A673 (cell line): ENCODE measurements at regions not wholly inside any gene's neighbourhood (a gene's known extent, or its start where the extent isn't known, plus 50 kb on each side); places are given as distances from the start of the nearest gene placed in this dataset.

ENCODE experiments used
- BruUV-seq: library from RNA; stranded (reverse); fragments of 400-500 nt; replicated peaks from 2 replicates; lab custom pipeline; 2021; lab: Mats Ljungman, UMichigan
- CTCF ChIA-PET: fragments of 300-600 bp; sonication (Branson Sonifier 250); formaldehyde crosslinking; loops from one replicate; lab custom pipeline; 2022; ENCODE audit warnings: antibody characterized with exemption; lab: Charles Lee
- POLR2A ChIA-PET: fragments of 300-600 bp; sonication (Branson Sonifier 250); formaldehyde crosslinking; loops from one replicate; lab custom pipeline; 2022; ENCODE audit warnings: antibody characterized with exemption; ENCODE audit not compliant: low non-redundant PET; lab: Charles Lee
- DNase-seq: peaks from one replicate; pipeline ENCODE4 v3.0.0-alpha.2; 2015; ENCODE audit warnings: low spot score
- H3K27ac ChIP-seq: fragments of 200-600 bp; sonication (generic); 2 replicates; pipeline ENCODE4 v1.5.1; 2016; ENCODE audit warnings: mixed run types, low read depth, mild to moderate bottlenecking, mixed read lengths, antibody characterized with exemption, low read length; ENCODE audit not compliant: poor library complexity, severe bottlenecking
- H3K27me3 ChIP-seq: fragments of 200-600 bp; sonication (generic); replicated peaks from 2 replicates; pipeline ENCODE4 v1.6.1; 2017; ENCODE audit warnings: mixed run types, low read depth, mild to moderate bottlenecking, mixed read lengths, antibody characterized with exemption, low read length; ENCODE audit not compliant: insufficient read depth, poor library complexity
- H3K36me3 ChIP-seq: fragments of 200-600 bp; sonication (generic); 2 replicates; pipeline ENCODE4 v1.6.1; 2016; ENCODE audit warnings: mixed run types, mild to moderate bottlenecking, mixed read lengths, antibody characterized with exemption, low read length; ENCODE audit not compliant: insufficient read depth, poor library complexity, severe bottlenecking
- H3K4me1 ChIP-seq: fragments of 200-600 bp; sonication (generic); 2 replicates; pipeline ENCODE4 v1.6.1; 2017; ENCODE audit warnings: mixed run types, mild to moderate bottlenecking, mixed read lengths, antibody characterized with exemption, low read length; ENCODE audit not compliant: insufficient read depth, poor library complexity, severe bottlenecking
- H3K4me3 ChIP-seq: fragments of 200-600 bp; sonication (generic); 2 replicates; pipeline ENCODE4 v1.5.1; 2016; ENCODE audit warnings: low read depth, mixed run types, mild to moderate bottlenecking, mixed read lengths, low read length; ENCODE audit not compliant: poor library complexity, severe bottlenecking
- H3K9me3 ChIP-seq: fragments of 200-600 bp; sonication (generic); 2 replicates; pipeline ENCODE4 v1.6.1; 2016; ENCODE audit warnings: mixed run types, low read depth, mild to moderate bottlenecking, mixed read lengths, antibody characterized with exemption, low read length; ENCODE audit not compliant: poor library complexity, severe bottlenecking
- CTCF ChIP-seq: fragments of 300-800, 200-600 bp; sonication (generic); conservative IDR thresholded peaks from 2 replicates; pipeline ENCODE4 v1.5.1; 2017; ENCODE audit warnings: low read depth, mild to moderate bottlenecking, antibody characterized with exemption, low read length, moderate library complexity, mixed read lengths
- EZH2 ChIP-seq: fragments of 200-600 bp; sonication (generic); IDR thresholded peaks from 2 replicates; pipeline ENCODE4 v1.6.1; 2017; ENCODE audit warnings: borderline replicate concordance, low read depth, mild to moderate bottlenecking, mixed read lengths, antibody characterized with exemption, low read length; ENCODE audit not compliant: poor library complexity, severe bottlenecking
- intact Hi-C: fragments of 100-400 bp; cut with micrococcal nuclease; formaldehyde crosslinking; loops from one replicate; pipeline ENCODE4 v1.10.0; 2022; ENCODE audit not compliant: unreplicated experiment

- no peak for DNase-seq
- H3K27ac ChIP-seq, result no peak overlapping the region
- peaks cover 10% of the 10 kb centered on the region for H3K27me3 ChIP-seq
- POLR2A ChIA-PET, result no interaction called here
- CTCF ChIA-PET, result no interaction called here
- intact Hi-C loops, result no loop called here
- no peaks in the 10 kb centered on the region for H3K4me1 ChIP-seq
- no peak for TF ChIP-seq CTCF
- no peak for TF ChIP-seq EZH2
- H3K9me3 ChIP-seq, result no peaks in the 10 kb centered on the region
- H3K36me3 ChIP-seq, result no peaks in the 10 kb centered on the region
- no peak overlapping the region for H3K4me3 ChIP-seq
- BruUV-seq, result no TSS peak
Measured at GRCh38 chr9:626596-626995, 214.9 kb upstream of the DMRT1 start.

- no TSS peak for BruUV-seq
- H3K4me3 ChIP-seq, result no peak overlapping the region
- TF ChIP-seq EZH2 (no peak), CTCF (no peak)
- ChIA-PET CTCF (no interaction called here), POLR2A (no interaction called here)
- no peak for DNase-seq
- H3K27me3 ChIP-seq, result peaks cover 4% of the 10 kb centered on the region
- H3K36me3 ChIP-seq, result no peaks in the 10 kb centered on the region
- H3K27ac ChIP-seq, result no peak overlapping the region
- no peaks in the 10 kb centered on the region for H3K4me1 ChIP-seq
- intact Hi-C loops, result no loop called here
- H3K9me3 ChIP-seq, result no peaks in the 10 kb centered on the region
Measured at GRCh38 chr9:627336-627970, 214.0 kb upstream of the DMRT1 start.

GRCh38 chr9:629146-629545 lies 212.4 kb upstream of the DMRT1 start:
- ChIA-PET POLR2A (no interaction called here), CTCF (no interaction called here)
- no peaks in the 10 kb centered on the region for H3K27me3 ChIP-seq
- no peak for TF ChIP-seq EZH2
- no peak for TF ChIP-seq CTCF
- H3K9me3 ChIP-seq, result no peaks in the 10 kb centered on the region
- no peaks in the 10 kb centered on the region for H3K36me3 ChIP-seq
- DNase-seq, result no peak
- no peaks in the 10 kb centered on the region for H3K4me1 ChIP-seq
- intact Hi-C loops, result no loop called here
- no TSS peak for BruUV-seq
- no peak overlapping the region for H3K27ac ChIP-seq
- no peak overlapping the region for H3K4me3 ChIP-seq
